DND-41 (cell line): ENCODE measurements at regions not wholly inside any gene's neighbourhood (a gene's known extent, or its start where the extent isn't known, plus 50 kb on each side); places are given as distances from the start of the nearest gene placed in this dataset.

Source experiments
- CTCF ChIP-seq: IDR thresholded peaks from 2 replicates; pipeline ENCODE4 v1.5.1; 2012; ENCODE audit warnings: borderline replicate concordance, low read length, moderate library complexity, mild to moderate bottlenecking; ENCODE audit not compliant: poor library complexity, severe bottlenecking; ENCODE audit errors: extremely low read depth
- EZH2 ChIP-seq: IDR thresholded peaks from 3 replicates; pipeline ENCODE4 v1.6.1; 2012; ENCODE audit warnings: borderline replicate concordance, low read depth, mild to moderate bottlenecking, moderate library complexity, low read length, inconsistent platforms; ENCODE audit not compliant: severe bottlenecking

DNA sequence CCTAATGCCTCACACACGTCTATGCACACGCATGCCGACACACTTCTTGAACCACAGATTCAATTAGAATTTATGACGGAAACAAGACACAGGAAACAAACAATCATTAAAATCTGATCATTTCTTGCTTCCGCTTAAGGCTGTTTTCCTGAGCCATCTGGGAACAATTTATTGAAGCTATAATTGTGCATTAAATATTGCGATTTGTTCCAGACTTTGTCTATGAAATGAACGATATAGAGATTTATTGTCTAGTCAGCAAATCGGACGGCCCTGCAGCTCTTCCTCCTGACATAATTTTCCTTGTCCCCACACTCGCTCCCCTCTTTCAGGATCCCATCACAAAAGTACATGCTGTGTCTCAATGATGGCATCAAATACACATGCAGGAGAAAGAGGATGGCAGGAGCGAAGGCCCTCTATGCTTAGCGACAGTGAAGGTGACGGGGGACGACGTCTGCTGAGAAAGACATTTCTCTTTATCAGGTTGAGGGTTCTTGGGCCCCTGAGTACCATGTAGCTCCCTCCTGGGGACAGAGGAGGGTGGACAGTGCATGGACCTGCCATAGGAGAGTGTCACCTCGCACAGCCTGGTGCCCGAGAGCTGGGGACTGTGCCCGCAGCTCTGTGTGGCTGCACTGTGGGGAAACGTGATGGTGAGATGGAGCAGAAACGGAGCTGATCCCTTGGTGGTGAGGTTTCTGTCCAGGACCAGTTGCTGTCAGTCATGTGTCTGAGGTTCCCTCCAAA, 157.3 kb downstream of the ACKR3 start:
- no peak for TF ChIP-seq CTCF
- no peak for TF ChIP-seq EZH2
